ENCODE measurements at regions not wholly inside any gene's neighbourhood (a gene's known extent, or its start where the extent isn't known, plus 50 kb on each side); places are given as distances from the start of the nearest gene placed in this dataset.

- TF ChIP-seq, protein P1, sequence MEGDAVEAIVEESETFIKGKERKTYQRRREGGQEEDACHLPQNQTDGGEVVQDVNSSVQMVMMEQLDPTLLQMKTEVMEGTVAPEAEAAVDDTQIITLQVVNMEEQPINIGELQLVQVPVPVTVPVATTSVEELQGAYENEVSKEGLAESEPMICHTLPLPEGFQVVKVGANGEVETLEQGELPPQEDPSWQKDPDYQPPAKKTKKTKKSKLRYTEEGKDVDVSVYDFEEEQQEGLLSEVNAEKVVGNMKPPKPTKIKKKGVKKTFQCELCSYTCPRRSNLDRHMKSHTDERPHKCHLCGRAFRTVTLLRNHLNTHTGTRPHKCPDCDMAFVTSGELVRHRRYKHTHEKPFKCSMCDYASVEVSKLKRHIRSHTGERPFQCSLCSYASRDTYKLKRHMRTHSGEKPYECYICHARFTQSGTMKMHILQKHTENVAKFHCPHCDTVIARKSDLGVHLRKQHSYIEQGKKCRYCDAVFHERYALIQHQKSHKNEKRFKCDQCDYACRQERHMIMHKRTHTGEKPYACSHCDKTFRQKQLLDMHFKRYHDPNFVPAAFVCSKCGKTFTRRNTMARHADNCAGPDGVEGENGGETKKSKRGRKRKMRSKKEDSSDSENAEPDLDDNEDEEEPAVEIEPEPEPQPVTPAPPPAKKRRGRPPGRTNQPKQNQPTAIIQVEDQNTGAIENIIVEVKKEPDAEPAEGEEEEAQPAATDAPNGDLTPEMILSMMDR (IDR thresholded peaks at IDR 0.05) = no peak
- TF ChIP-seq POLR2A (IDR thresholded peaks at IDR 0.05) = no peak
- no peak for TF ChIP-seq POLR2AphosphoS5 (IDR thresholded peaks at IDR 0.05)
Measured at GRCh38 chr3:5678844-5679243, 491.3 kb downstream of the EDEM1 start.
